Fibroblast of lung (primary cell): ENCODE measurements at regions not wholly inside any gene's neighbourhood (a gene's known extent, or its start where the extent isn't known, plus 50 kb on each side); places are given as distances from the start of the nearest gene placed in this dataset.

ENCODE experiments used
- DNase-seq, 2 donors: peaks; one replicate each; pipeline versions ENCODE4 v3.0.0 to v3.0.0-alpha.2; 2010; ENCODE audit warnings: low read depth in 2 of 2
- H2AFZ ChIP-seq: 2 replicates; pipeline ENCODE4 v1.5.1; 2012; ENCODE audit warnings: low read length, control low read depth, inconsistent platforms
- H3K27ac ChIP-seq: 2 replicates; pipeline ENCODE4 v1.5.1; 2011; ENCODE audit warnings: low read length, control low read depth; ENCODE audit not compliant: insufficient read depth
- H3K27me3 ChIP-seq: 2 replicates; pipeline ENCODE4 v1.5.1; 2011; ENCODE audit warnings: mild to moderate bottlenecking, low read length; ENCODE audit not compliant: control insufficient read depth, insufficient read depth
- H3K36me3 ChIP-seq: 2 replicates; pipeline ENCODE4 v1.5.1; 2011; ENCODE audit warnings: low read length; ENCODE audit not compliant: control insufficient read depth, insufficient read depth
- H3K4me1 ChIP-seq: 2 replicates; pipeline ENCODE4 v1.5.1; 2011; ENCODE audit warnings: low read length; ENCODE audit not compliant: control insufficient read depth, insufficient read depth; ENCODE audit errors: extremely low read depth
- H3K4me2 ChIP-seq: 2 replicates; pipeline ENCODE4 v1.5.1; 2011; ENCODE audit warnings: low read length, control low read depth; ENCODE audit not compliant: insufficient read depth; ENCODE audit errors: extremely low read depth
- H3K4me3 ChIP-seq, 4 experiments: fragments of 200-600 bp in 1 of 4; sonication (generic) in 1 of 4; replicated peaks in 1 of 4; 2 replicates each; pipeline ENCODE4 v1.5.1; 2011 to 2016; ENCODE audit warnings: low read length in 4 of 4, low read depth in 3 of 4, mild to moderate bottlenecking in 3 of 4, control low read depth in 2 of 4, inconsistent platforms in 1 of 4, mixed read lengths in 1 of 4; ENCODE audit not compliant: insufficient read depth in 1 of 4; ENCODE audit errors: control extremely low read depth in 1 of 4
- H3K79me2 ChIP-seq: 2 replicates; pipeline ENCODE4 v1.5.1; 2012; ENCODE audit warnings: mild to moderate bottlenecking, low read length, inconsistent platforms; ENCODE audit not compliant: control insufficient read depth, insufficient read depth
- H3K9ac ChIP-seq: 2 replicates; pipeline ENCODE4 v1.5.1; 2011; ENCODE audit warnings: mild to moderate bottlenecking, low read length, control low read depth; ENCODE audit not compliant: insufficient read depth
- H3K9me3 ChIP-seq: 2 replicates; pipeline ENCODE4 v1.5.1; 2012; ENCODE audit warnings: low read depth, low read length; ENCODE audit not compliant: control insufficient read depth, insufficient read depth
- H4K20me1 ChIP-seq: 2 replicates; pipeline ENCODE4 v1.5.1; 2011; ENCODE audit warnings: low read length; ENCODE audit not compliant: control insufficient read depth, insufficient read depth; ENCODE audit errors: extremely low read depth
- EZH2 ChIP-seq: IDR thresholded peaks from 2 replicates; pipeline ENCODE4 v1.5.1; 2012; ENCODE audit warnings: low read length, control low read depth, mild to moderate bottlenecking; ENCODE audit errors: missing control alignments
- TF ChIP-seq, protein P1 (sequence below), 2 donors: IDR thresholded peaks in 1 of 2; conservative IDR thresholded peaks in 1 of 2; 1 replicate in 1 of 2; 2 replicates in 1 of 2; pipeline ENCODE4 v1.5.1; 2011 to 2012; ENCODE audit warnings: low read length in 2 of 2, control low read depth in 1 of 2, inconsistent platforms in 1 of 2, low read depth in 1 of 2, mild to moderate bottlenecking in 1 of 2

DNA sequence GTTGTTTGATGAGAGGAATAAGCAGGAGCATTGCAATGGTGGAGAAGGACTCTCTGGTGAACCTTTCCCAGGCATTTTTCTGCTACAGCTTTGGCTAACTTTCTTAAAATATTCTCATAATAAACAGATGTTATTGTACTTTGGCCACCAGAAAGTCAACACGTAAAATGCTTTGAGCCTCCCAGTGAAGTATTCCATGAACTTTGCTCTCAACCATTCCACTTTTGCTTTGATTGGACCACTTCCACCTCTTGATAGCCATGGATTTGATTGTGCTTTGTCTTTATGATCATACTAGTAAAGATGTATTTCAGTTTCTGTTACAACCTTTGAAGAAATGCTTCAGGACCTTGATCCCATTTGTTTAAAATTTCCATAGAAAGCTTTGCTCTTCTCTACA is 241.1 kb downstream of the TENT5A start:
- H2AFZ ChIP-seq, result no peak overlapping the region
- no peaks in the 10 kb centered on the region for H3K9me3 ChIP-seq
- no peaks in the 10 kb centered on the region for H3K27me3 ChIP-seq
- no peaks in the 10 kb centered on the region for H4K20me1 ChIP-seq
- no peak overlapping the region for H3K27ac ChIP-seq
- no peak for DNase-seq
- TF ChIP-seq, protein P1, sequence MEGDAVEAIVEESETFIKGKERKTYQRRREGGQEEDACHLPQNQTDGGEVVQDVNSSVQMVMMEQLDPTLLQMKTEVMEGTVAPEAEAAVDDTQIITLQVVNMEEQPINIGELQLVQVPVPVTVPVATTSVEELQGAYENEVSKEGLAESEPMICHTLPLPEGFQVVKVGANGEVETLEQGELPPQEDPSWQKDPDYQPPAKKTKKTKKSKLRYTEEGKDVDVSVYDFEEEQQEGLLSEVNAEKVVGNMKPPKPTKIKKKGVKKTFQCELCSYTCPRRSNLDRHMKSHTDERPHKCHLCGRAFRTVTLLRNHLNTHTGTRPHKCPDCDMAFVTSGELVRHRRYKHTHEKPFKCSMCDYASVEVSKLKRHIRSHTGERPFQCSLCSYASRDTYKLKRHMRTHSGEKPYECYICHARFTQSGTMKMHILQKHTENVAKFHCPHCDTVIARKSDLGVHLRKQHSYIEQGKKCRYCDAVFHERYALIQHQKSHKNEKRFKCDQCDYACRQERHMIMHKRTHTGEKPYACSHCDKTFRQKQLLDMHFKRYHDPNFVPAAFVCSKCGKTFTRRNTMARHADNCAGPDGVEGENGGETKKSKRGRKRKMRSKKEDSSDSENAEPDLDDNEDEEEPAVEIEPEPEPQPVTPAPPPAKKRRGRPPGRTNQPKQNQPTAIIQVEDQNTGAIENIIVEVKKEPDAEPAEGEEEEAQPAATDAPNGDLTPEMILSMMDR (conservative IDR thresholded peaks at IDR 0.05 in 1 of 2, IDR thresholded peaks at IDR 0.05 in 1 of 2; ENCODE audit: low read depth in 1 of 2, low read length in 2 of 2), result no peak
- TF ChIP-seq EZH2, result no peak
- H3K4me2 ChIP-seq, result no peak overlapping the region
- no peak overlapping the region for H3K4me3 ChIP-seq
- H3K4me1 ChIP-seq, result no peaks in the 10 kb centered on the region
- no peak overlapping the region for H3K9ac ChIP-seq
- no peaks in the 10 kb centered on the region for H3K36me3 ChIP-seq
- no peaks in the 10 kb centered on the region for H3K79me2 ChIP-seq

DNA sequence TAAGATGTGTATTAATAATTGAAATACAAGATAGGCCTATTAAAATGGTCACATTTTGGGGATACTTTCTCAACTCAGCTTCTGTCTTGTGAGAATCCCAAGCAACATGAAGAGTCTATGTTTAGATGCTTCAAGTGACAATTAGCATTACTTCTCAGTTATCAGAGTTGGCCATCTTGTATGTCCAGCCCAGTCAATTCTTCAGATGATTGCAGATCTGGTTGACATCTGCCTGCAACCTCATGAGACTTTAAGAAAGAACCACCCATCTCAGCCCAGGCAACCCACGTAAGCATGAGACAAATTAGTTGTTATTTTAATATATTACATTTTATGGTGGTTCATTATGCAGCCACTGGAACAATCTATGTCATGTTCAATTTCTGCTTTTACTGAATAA is 256.5 kb downstream of the TENT5A start:
- DNase-seq, result no peak
- no peaks in the 10 kb centered on the region for H3K27me3 ChIP-seq
- no peak overlapping the region for H3K27ac ChIP-seq
- H3K9me3 ChIP-seq, result no peaks in the 10 kb centered on the region
- no peaks in the 10 kb centered on the region for H3K4me1 ChIP-seq
- H3K4me3 ChIP-seq, result no peak overlapping the region
- no peak overlapping the region for H2AFZ ChIP-seq
- no peak overlapping the region for H3K4me2 ChIP-seq
- no peaks in the 10 kb centered on the region for H3K36me3 ChIP-seq
- H4K20me1 ChIP-seq, result no peaks in the 10 kb centered on the region
- no peak for TF ChIP-seq EZH2
- TF ChIP-seq, protein P1 (conservative IDR thresholded peaks at IDR 0.05 in 1 of 2, IDR thresholded peaks at IDR 0.05 in 1 of 2; ENCODE audit: low read depth in 1 of 2, low read length in 2 of 2), result no peak
- H3K9ac ChIP-seq, result no peak overlapping the region
- no peaks in the 10 kb centered on the region for H3K79me2 ChIP-seq

DNA sequence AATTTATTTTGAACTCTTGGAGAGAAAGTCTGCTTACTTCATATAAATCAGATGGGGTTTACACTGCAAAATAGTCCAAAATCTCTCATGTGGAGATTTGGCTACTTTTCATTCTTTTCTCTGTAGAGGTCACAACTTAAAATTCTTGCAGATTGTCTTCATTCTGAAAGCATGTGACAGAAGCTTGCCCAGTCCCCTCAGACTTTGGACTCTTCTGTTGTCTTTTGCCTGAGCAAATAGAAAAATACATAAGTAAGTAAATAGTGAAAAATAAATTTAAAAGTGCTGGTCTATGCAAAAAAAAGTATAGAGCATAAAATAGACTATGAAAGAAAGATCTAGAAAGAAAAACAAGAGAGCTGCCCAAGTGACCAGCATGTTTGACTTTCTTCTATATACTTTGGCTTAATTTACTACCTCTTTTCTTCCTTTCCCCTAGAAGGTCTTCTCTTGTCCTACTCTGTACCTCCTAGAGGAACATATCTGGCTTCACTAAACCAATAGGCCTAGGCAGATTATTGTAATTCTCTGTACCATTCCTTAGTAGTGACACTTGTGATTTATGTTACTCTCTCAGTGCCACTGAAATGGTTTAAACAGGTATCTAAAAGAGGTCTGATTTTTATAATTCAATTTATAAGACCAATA is 260.9 kb downstream of the TENT5A start:
- Histone ChIP-seq H3K79me2 (no peaks in the 10 kb centered on the region), H3K4me2 (no peak overlapping the region), H2AFZ (no peak overlapping the region), H3K4me1 (no peaks in the 10 kb centered on the region), H3K9me3 (no peaks in the 10 kb centered on the region), H3K9ac (no peak overlapping the region), H3K27ac (no peak overlapping the region), H4K20me1 (no peaks in the 10 kb centered on the region), H3K4me3 (no peak overlapping the region), H3K36me3 (no peaks in the 10 kb centered on the region), H3K27me3 (no peaks in the 10 kb centered on the region)
- DNase-seq, result no peak
- TF ChIP-seq EZH2, result no peak
- TF ChIP-seq, protein P1 (conservative IDR thresholded peaks at IDR 0.05 in 1 of 2, IDR thresholded peaks at IDR 0.05 in 1 of 2; ENCODE audit: low read depth in 1 of 2, low read length in 2 of 2), result no peak
